Stimulated activated CD4-positive, alpha-beta T cell treated with anti-CD3 and anti-CD28 coated beads, Interleukin-15, amount 100 ng/mL, for 48 hours (primary cell): ENCODE measurements at regions not wholly inside any gene's neighbourhood (a gene's known extent, or its start where the extent isn't known, plus 50 kb on each side); places are given as distances from the start of the nearest gene placed in this dataset.
"Not testable (repeated sequence)": the region's sequence is repeated elsewhere in the genome, so short reads cannot be mapped to it uniquely, and the experiment has no call there.

ENCODE experiments used
- DNase-seq, 2 donors: peaks; one replicate each; pipeline ENCODE4 v3.0.0-alpha.2; 2020; ENCODE audit warnings: low read depth in 2 of 2

DNA sequence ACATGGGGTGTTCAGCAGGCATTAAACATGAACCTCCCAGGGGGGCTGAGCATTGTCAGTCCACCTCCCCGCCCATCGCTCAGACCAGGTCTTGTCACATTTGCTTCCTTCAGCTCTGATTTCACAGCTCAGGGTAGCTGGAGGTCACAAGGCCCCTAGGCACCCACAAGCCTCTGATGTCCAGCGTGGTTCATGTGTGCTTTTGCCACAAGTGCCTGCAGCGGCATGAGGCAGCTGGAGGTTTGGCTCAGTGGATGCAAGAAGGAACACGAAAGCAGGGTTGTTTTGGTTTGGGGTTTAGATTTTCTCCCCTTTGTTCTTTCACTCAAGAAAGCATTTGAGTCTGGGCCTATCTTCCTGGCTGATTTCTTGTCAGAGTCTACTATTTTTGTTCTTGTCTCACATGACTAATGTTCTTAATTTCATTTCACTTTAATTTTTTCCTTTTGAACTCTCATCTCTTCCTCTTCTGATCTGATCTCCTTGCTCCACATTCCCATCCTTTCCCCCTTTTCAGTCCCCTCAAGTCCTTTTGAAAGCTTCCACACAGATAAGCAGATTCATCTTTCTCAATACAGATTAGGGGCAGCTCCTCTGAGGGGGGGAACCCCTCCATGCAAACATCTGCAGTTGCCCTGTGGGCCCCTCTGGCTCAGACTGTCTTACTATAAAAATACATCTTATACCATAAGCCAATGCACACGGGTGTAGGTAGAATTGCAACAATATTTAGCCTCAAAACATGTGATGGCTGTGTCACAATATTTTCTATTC is 68.1 kb upstream of the CEP85L start:
- DNase-seq: no peak

DNA sequence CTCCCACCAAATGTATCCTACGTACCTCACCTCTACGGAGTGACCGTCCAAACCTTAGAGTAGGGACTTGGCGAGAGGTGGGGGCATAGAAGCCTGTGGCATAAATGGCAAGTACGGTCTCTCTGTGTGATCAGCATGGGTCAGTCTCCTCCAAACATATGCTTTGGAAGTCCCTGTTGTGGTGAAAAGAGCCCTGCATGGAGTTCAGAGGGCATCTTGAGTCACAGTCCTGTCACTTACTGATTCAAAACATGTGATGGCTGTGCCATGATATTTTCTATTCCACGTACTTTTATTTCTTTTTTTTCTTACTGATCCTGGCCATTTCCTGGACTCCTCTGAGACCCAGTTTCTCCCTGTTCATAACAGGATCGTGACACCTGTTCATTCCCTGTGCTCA is 67.5 kb upstream of the CEP85L start:
- no peak for DNase-seq

DNA sequence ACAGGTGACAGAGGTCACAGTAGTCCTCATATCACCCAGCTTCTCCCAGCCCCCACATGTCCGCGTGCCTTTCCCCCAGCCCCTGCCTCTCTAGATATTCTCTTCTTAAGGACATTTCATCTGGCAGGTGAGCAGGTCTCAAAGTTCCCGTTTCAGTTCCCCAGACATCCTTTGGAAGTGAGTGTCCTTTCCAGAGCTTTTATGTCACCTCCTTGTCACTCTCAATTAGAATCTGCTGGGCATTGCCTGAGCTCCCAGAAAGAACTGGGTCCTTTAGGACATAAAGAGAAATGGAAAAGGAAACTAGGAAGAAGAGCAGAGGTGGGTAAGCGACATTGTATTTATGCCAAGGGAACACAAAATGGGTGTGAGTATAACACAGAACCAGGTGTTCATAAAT is 66.9 kb upstream of the CEP85L start:
- no peak for DNase-seq

DNA sequence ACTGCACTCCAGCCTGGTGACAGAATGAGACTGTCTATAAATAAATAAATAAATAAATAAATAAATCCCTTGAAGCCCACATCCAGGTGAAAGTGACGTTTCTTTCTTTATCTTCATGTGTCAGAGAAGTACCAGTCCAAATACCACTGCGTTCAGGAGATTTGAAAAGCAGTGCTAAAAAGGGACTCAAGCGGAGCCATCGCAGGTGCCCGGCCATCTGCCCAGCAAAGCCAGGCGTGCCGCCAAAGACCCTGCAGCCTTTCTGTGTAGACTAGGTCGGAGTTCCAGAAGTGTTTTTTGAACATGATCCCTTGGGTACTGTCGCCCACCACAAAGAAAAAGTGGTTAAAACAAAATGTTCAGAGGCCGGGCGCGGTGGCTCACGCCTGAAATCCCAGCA is 65.7 kb upstream of the CEP85L start:
- DNase-seq: no peak

DNA sequence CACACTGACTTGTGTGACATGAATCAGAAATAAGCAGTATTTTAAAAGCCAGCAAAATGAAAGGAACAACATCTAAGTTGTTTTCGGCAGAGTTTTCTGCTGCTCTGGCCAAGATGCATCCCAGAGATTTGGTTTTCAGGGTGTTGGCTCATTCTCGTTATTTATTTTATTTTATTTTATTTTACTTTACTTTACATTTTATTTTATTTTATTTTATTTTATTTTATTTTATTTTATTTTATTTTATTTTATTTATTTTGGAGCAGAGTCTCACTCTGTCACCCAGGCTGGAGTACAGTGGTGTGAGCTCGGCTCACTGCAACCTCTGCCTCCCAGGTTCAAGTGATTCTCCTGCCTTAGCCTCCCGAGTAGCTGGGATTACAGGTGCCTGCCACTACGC is 64.5 kb upstream of the CEP85L start:
- not testable (repeated sequence) for DNase-seq

DNA sequence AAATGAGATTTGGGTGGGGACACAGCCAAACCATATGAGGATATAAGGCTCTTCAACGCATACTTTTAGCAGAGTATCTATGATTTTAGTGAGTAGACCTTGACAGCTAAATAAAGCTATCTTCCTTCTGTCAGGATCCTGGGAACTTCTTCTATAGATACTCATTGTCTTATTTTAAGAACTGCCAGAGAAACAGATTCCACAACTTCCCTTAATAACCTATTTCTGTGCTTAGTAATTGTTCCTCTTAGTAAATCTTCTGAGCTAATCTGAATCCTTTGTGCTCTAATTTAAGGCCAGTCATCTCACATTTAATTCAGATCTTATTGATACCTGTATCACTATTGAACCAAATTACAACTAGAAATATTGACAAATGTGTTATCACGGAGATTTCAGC is 64.0 kb upstream of the CEP85L start:
- DNase-seq: no peak

DNA sequence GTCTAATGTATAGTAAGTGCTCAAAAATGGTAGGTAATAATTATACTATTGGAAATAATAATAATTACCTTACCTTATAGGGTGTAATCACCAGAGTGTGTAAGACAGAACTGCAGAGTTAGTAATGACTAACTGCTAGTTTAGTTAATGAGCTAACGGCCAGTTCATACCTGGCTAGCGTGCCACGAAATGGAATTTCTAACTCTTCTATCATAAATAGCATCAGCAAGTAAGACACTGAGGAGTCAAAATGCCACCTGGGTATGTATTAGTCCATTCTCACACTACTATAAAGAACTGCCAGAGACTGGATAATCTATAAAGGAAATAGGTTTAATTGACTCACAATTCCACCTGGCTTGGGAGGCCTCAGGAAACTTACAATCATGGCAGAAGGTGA is 63.4 kb upstream of the CEP85L start:
- DNase-seq: no peak

DNA sequence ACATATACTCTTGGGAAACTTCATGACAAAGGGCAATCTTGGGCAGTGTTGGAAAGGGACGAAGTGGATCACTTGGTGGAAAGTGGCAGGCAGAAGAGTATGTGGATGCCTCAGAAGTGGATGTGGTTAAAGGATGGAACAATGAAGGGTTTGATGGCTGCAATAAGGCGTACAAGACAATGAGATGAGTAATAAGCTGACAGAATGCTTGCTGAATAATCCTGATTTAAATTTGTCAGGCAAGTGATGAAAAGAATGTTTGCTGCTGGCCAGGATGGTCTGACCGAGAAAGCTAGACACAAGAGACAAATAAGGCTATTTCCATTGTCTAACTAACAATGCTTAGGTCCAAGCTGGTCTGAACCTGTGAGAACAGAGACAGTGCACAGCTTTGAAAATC is 61.6 kb upstream of the CEP85L start:
- DNase-seq: no peak

DNA sequence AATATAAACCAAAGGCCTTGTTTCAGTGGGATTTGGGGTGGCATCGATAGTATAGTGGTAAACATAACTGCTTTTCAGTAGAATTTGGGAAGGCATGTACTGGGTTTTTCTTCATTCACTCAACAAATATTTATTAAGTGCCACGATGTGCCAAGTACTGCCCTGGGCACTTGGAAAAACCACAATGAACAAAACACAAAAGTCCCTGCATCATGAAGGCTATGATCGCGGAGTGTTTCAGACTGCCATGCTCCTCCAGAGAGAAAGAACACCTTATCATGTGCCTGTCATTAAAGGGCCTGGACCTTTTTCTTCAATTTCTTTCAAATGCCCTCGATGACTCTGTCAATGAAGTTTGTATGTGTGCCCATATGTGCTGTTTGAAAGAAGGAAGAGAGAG is 59.2 kb upstream of the CEP85L start:
- no peak for DNase-seq

DNA sequence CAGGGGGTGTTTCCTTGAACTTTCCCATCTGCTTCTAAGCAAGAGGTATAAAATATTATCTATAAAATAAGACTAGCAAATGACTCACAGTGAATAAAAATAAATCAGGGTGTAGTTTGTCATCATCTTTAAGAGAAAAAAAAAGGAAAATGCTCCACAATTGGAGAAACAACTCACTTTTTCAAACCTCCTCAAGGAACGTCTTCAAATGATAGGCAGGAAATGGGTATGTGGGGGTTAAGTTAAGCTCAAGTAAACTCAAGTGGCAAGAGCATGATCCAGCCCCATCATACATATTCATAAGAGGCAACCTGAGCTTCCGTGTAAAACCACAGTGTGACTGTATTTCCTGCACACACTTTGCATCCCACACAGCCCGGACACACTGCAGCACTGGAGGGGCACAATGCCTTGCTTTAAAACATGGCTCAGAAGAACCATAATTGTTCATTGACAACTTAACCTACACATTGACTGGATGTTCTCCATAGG is 58.5 kb upstream of the CEP85L start:
- DNase-seq: peak; percentile 68 to 74

DNA sequence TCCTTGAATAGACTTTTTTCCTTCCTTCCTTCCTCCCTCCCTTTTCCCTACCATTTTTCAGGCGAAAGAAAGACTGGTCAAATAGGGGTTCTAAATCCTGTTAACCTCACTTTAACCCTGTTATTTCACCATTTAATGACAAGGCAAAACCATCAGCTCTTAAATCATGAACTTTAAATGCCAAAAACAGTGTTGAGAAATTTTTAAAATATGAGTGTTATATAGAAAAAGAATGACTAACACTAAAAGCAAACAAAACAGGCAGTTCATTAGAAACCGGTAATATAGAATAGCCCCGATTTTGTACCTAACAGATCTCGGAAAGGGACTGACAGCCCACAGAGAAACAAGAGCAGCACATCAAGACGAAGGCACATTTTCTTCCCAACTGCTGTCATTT is 57.4 kb upstream of the CEP85L start:
- DNase-seq: no peak

DNA sequence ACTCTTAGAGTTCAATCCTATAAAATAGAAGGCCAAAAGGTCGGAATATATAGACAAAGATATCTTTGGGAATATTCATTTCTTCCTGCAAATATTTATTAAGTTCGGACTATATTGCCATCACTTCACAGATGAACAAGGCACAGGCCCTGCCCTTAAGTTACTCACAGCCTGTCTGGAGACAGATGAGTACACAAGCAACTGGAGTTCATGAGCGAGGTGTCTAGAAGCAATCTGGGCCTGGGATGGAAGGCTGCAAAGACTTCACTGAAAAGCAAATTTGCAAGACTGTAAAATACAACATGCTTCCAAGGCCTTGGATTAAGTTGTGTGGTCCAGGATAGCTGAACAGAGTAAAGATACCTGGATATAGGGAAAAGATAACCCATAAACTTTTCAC is 56.7 kb upstream of the CEP85L start:
- no peak for DNase-seq

DNA sequence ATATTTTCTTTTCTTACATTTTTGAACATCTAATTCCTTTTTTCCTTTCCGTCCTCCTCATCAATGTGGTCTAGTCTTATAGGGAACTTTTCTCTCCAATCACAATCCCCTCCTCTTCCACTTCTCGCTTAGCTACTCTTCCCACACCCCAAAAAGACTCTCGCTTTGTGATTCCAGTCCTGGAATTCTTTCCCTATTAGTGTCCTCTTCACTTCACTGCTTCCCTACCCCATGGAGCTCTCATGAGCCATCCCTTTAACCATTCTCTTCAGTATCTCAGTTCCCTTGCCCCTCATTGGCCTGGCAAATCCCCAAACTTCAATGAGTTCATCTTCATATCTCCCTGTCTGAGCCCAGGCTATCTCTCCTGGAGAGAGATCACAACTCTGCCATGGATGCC is 55.3 kb upstream of the CEP85L start:
- no peak for DNase-seq

DNA sequence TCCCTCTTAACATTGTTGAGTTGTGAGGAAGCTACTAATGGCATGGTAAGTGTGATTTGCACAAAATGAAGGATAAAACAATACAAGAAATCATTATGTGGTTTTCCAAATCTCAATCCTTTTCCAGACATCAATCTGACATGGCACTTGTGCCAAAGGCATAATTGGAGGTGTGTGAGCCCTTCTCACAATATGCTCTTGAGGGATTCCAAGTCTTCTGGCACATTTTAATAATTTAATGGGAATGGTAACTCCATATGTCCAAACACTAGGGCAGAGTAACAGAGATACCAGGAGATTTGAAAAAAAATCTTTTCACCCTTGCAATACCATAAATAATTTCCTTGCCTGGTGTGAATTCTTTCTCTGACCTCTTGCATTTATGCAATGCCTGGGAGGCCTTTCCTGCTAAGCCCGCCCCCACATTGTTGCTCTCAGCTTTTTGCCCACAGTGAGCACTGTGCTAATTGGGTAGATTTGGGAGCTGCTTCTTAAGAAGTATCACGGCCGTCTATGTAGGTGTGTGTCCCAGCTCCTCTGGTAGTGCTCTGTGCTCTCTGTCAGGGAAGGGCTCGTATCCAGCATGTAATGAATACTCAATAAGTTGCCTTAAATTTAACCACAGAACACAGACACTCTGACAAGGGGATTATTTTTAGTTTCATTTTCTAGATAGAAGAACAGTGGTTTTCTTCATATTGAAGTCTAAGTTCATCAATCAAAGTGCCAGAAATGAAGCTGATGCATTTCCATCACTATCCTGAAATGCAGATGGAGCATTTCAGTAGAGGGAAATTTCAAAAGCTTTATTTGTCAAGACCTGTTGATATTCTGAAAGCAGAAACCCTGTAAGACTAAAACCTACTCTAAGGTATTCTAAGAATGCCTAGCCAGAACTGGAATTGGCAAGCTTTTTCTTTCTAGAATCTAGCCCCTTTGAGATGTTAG is 54.4 kb upstream of the CEP85L start:
- DNase-seq: no peak

DNA sequence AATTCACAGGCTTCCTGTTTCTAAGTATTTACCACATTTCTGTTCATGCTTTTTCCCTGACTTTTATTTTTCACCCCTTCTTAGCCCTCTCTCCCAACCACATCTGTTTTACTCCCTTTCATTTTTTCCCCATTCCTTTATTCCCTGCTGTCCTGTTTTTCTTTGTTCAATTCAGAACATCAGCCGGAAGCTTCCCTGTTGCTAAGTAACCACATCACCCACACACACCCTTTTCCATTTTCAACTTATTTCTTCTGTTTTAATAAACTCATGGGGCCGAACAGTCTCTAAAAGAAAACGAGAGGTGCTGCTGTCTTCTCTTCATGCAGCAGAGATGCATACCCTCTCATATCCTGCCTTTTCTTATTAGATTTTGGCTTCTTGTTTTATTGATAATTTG is 53.5 kb upstream of the CEP85L start:
- no peak for DNase-seq

DNA sequence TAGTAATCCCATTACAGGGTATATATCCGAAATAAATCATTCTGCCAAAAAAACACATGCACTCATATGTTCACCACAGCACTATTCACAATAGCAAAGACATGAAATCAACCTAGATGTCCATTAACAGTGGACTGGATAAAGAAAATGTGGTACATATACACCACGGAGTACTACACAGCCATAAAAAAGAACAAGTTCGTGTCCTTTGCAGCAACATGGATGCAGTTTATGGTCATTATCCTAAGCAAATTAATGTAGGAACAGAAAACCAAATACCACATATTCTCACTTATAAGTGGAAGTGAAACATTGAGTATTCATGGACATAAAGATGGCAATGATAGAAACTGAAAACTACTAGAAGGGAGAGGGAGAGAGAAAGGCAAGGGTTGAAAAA is 49.9 kb upstream of the CEP85L start:
- not testable (repeated sequence) for DNase-seq
